ENCODE measurements at regions not wholly inside any gene's neighbourhood (a gene's known extent, or its start where the extent isn't known, plus 50 kb on each side); places are given as distances from the start of the nearest gene placed in this dataset.

- TF ChIP-seq, protein P1, sequence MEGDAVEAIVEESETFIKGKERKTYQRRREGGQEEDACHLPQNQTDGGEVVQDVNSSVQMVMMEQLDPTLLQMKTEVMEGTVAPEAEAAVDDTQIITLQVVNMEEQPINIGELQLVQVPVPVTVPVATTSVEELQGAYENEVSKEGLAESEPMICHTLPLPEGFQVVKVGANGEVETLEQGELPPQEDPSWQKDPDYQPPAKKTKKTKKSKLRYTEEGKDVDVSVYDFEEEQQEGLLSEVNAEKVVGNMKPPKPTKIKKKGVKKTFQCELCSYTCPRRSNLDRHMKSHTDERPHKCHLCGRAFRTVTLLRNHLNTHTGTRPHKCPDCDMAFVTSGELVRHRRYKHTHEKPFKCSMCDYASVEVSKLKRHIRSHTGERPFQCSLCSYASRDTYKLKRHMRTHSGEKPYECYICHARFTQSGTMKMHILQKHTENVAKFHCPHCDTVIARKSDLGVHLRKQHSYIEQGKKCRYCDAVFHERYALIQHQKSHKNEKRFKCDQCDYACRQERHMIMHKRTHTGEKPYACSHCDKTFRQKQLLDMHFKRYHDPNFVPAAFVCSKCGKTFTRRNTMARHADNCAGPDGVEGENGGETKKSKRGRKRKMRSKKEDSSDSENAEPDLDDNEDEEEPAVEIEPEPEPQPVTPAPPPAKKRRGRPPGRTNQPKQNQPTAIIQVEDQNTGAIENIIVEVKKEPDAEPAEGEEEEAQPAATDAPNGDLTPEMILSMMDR (tag by site-specific recombination; IDR thresholded peaks at IDR 0.05) = no peak
- no peak for TF ChIP-seq RBAK (tag by site-specific recombination; IDR thresholded peaks at IDR 0.05)
- TF ChIP-seq SETDB1 (IDR thresholded peaks at IDR 0.05; ENCODE audit: insufficient read length, low read length) = no peak
- no peak for TF ChIP-seq PRDM10 (tag by site-specific recombination; IDR thresholded peaks at IDR 0.05)
These were observed 345.6 kb upstream of the CA10 start for GRCh38 chr17:52504081-52504480.
